Hematopoietic multipotent progenitor cell treated with erythropoietin and hydrocortisone succinate and interleukin-3 and kit ligand, for 8 days (in vitro differentiated cells): ENCODE measurements at regions not wholly inside any gene's neighbourhood (a gene's known extent, or its start where the extent isn't known, plus 50 kb on each side); places are given as distances from the start of the nearest gene placed in this dataset.

ENCODE experiments used
- DNase-seq: peaks from one replicate; pipeline ENCODE4 v3.0.0-alpha.2; 2015

DNA sequence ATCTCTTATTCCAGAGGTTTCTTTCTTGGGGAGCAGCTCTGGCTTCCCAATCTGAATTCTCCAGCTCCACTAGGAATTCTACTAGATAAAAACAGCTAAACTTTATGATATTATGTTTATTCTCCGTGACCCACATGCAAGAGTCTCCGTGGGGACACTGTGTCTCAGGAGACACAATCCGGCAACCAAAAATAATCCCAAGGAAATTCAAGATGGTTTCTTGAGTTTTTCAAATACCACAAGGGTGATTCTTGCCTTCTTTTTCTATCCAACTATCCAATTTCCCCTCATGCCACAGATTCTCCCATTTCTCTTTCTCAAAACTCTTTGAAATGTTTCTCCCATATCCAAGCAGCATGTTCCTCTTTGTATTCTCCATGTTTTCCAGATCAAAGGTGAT lies 103.1 kb downstream of the FAS start:
- no peak for DNase-seq

DNA sequence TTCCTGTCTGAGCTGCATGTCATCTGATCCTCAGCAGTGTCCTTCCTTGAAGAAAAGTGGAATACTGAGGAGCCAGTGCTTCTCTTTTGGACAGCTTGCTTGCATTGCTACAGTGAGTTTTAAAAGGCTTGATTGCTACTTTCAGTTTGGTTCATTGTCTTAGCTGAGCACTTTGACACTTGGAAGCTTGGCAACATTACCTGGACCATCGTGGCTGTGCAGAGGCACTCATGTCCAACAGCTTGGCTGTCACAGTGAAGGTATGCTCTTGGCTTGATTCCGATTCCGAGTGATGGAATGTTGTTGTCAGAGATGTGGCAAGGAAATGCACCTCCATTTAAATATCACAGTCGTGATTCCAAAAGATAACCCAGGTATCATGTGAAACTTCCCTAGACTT lies 102.4 kb downstream of the FAS start:
- no peak for DNase-seq

DNA sequence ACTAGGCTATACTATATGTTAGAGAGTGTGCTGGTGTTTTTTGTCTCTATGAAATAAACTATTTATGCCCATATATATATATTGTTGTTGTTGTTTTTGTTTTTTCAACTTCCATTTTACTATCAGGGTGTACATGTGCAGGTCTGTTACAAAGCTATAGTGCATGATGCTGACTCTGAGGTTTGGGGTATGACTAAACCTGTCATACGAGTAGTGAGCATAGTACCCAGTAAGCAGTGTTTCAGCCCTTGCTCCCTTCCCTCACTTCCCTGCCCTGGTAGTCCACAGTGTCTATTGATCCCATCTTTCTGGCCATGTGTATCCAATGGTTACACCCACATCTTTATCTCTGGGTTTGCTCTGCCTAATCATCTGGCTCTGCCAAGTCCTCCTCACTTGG lies 101.8 kb downstream of the FAS start:
- DNase-seq, result no peak

DNA sequence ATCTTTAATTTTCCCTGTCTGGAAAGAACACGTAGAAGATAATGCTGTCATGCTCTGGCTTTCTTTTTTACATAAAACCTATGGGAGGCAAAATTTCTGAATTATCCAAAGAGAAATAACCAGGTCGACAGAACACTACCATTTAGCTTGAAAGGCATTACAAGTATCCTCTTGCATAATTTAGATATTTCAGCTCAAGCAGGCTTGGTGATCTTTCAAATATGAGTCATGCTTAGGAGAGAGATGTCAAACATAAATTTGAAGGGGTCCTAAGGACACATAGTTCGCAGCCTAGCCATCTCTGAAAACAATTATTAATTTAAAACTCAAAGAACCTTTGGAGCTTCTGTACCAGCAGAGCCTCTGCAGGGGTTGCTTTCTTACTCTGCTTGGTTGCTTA lies 100.9 kb downstream of the FAS start:
- no peak for DNase-seq

DNA sequence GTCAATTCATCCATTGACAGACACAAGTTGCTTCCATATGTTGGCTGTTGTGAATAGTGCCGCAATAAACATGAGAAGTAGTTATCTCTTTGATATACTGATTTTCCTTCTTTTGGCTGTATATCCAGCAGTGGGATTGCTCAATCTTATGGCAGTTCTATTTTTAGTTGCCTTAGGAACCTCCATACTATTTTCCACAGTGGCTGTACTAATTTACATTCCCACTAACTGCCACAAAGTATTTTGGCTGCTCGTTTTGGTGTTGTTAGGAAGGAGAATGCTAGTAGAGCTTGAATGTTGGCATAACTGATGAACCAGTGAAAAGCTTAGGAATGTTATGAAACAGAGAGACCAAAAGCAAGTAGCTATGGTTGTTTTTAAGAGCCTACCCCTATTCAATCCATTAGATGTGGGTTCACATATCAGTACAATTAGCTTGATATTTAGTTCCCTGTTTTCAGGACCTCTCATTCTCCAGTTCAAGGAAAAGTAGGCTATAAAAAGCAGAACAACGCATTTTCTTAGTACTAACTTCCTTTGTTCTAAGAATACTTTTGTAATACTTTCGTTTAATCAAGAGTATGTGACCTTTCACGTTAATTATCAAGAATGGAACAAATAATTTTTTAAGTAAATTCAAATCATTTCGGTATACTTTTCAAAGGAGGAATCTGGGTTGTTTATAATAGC lies 100.3 kb downstream of the FAS start:
- peak; percentile 34 for DNase-seq

DNA sequence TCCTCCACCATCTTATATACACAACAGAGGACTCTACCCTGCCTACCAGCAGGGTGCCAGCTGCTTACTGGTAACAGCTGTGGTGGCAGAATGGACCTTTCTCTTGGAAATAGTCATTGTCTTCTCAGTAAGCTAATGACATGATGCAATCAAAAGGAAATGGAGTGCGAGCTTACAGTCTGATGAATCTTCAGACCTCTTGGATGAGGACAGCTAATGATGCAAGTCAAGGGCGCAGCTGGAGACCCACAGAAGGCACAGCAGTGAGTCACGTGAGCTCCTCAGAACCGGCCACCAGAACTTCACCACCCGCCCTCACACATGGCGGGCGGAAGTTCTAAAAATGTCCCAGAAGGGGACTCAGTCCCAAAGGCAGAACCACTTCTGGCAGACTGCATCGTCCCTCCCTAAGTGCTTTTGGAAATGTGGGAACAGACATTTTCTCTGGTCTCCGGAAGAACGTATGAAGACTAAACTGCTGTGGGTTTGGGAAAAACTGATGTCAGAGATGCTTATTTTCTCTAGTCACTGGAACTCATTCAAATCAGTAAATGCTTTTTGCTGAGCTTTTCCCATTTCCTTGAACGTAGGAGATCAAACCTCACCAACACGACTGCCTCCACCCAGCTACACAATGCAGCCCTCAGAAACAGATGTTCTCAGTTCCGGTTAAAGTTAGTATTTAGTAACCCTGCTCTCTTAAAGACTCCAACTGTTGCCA lies 96.4 kb downstream of the FAS start:
- DNase-seq, result peak; percentile 10

DNA sequence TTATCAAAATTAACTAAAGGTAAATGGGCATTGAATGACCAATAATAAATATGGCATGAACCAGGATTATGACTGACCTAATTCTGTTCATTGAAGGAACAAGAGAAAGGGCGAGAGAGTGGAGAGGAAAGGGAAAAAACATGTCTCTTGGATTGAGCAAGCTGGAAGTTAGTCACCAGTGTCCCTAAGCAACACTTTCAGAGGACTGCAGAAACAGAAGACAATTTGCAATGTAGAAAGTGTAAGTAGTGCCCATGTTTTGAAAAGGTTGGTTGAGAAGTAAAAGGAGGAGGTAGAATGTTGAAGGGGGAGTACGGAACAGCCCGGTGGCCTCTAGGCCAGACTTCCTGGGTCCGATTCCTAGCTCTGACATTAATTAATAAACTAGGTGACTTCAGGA lies 94.6 kb downstream of the FAS start:
- no peak for DNase-seq

DNA sequence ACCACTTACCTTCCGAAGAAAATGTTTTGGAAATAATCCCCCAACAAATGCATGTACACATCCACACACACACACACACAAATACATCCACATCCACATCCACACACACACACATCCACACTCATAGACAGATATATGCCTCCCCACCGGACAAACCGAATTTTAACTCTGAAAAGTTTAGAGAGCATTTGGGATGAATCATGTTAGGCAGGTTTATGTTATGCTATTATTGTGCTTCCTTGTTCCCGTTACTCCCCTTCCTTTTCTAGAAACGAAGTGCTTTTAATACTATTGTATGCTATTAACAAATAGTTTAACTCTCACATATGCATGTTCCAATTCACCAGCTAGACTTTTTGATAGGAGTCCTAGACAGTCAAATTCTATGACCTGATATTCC lies 91.5 kb downstream of the FAS start:
- DNase-seq, result no peak

DNA sequence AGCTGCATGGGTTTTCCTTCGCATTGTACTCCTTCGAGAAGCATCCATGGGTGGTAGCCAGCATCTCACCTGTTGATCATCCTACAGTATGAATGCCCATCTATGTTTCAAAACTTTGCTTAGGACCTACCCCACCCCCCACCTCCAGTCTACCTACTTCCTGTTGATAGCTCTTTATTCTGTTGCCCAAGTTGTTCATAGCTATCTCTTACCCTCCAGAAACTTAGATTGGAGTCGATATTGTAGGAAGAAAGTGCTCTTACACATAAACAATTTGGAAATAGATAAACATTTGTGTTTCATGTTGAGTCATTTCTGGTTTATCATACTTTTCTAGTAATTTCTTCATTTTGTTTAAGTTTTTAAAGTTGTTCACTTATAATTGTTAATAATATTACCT lies 90.1 kb downstream of the FAS start:
- peak; percentile 17 for DNase-seq

DNA sequence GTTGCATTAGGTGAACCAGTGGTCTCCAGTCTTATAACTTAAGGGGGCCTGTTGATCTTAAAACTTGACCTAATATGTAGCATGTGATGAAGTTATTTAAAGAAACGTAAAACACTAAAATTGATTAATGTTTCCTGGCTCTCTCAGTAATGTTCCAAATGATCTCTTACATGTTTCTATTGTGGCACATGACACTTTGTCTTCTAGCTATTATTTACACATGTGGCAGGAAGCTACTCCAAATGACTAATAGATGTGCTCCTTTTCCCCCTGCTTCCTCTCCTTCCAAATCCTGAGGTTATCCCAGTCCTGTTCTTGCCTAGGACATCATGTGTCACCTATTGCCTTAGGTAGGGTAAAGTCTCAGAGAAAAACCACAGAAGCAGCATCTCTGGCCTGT lies 89.4 kb downstream of the FAS start:
- DNase-seq, result no peak

DNA sequence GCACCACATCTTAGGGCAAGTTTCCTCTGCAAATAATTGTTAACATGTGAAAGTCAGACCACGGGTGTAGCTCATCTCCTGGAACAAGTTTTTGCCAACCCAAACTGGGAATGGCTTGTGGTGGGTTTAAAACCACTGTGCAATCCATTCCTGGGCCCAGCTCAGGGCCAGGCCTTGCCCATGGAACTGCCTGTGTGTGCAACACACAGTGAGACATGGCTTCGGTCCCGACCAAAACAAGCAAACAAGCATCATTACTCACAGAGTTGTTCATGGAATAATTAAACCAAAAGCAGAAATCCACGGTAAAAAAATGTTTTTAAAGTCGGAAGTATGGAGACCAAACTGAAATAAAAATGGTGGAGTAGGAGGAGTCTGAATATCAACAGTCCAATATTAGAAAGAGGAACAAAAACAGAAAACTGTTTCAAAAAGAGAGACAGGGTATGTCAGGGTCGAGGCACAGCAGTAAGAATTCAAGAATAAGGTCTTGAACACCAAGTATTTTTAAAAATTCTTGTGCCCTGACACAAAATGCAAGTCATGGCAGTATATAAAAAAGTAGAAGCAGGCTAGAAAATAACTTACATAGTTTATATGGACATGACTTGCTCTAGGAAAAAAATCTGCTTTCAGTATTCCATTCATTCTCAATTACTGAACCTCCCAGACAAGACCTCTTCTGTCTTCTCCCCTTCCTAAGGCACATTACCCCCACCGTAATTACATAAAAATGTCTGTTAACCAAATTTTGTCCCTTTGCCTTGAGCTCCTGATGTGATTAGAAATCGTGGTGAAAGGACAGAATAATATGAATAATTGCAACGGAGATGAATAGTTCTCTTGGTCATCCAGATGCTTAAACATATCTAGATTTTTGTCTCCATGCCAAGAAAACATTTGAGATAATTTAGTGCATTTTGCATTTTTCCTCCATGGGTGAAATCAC lies 88.4 kb downstream of the FAS start:
- DNase-seq, result no peak

DNA sequence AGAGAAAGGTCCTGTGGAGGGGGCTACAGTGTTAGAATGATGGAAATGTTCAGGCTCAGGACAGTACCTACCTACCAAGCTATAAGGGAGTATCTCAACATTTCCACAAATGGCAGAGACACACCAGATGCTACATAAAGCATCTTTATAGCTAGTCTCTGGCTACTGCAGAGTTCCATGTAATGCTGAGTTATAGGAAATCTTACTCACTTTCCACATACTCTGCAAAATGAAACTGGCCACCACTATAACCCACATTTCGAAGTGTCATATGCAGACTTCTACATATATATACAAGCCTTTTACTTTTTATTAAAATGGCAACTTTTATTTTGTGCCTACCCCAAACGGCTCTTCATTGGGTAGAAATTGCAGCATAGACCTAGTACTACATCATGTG lies 85.5 kb downstream of the FAS start:
- no peak for DNase-seq

DNA sequence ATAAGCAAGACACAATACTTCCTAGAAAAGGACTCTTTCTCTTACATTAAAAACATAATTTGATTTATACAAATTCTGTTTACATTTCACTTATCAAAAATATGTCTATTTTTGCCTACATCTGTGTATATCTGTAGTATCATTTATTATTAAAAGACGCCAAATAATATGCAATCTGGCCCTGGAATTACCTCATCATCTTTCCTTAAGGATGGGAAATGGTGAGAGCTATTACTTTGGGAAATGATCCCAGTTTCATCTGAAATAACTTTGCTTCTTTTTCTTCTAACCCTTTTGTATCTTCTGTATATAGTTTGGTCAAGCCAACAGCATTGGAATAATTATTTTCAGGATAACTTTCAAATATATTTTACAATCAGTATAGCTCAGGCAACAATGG lies 85.0 kb downstream of the FAS start:
- no peak for DNase-seq

DNA sequence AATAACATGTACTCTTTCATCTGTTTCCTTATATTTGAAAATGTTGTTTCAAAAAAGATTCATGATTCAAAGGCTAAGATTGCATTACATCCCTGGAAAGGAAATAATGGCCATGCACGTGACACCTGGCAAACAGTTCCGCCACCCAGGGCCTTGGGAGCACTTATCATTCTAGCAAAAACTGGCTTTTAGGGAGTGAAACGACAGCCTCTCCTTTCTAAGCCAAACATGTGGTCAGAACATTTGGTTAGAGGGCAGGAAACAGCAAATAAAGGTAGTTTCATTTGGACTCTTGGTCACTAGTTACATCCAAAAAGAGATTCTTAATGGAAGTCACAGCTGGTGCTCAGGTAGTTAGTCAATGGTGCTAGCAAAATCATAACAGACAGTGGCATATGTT lies 83.5 kb downstream of the FAS start:
- no peak for DNase-seq

DNA sequence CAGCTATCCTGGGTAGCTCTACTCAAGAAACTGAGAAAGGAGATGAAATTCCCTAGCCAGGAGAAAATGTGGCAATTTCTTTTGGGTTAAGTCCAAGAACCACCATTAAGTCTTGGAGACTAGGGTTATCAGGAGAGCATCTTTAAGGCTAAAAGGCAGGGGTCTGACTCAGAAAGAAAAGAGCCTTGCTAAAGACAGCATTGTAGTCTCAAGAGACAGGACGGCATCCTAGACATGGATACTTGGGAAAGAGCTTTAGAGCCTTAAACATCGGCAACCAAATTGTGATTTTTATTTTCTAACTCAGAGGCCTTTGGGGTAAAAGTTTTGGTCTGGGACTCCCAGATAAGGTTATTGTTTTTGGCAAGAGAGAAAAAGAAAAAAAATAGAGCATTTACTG lies 83.1 kb downstream of the FAS start:
- no peak for DNase-seq

DNA sequence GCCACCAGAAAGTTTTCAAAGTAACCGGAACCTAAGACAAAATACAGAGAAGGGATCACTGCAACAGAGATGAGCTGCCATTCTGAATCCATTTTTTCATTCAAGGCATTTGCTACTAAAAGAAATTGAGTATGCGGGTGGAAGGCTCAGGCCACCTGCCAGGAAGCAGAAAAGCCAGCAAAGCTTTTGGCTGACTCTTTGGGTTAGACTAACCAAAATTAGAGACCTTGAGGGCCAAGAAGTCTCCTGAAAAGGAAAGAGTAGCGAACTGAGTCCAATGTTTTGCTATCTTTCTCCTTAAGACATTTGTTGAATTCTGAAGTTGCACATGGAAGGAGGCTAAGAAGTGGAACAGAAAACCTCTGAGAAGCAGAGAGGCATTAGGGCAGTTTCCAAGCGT lies 79.0 kb downstream of the FAS start:
- no peak for DNase-seq
